ENCODE measurements at regions not wholly inside any gene's neighbourhood (a gene's known extent, or its start where the extent isn't known, plus 50 kb on each side); places are given as distances from the start of the nearest gene placed in this dataset.
A peak's percentile ranks its signal among the peaks of the same experiment; 100 is the strongest.

DNA sequence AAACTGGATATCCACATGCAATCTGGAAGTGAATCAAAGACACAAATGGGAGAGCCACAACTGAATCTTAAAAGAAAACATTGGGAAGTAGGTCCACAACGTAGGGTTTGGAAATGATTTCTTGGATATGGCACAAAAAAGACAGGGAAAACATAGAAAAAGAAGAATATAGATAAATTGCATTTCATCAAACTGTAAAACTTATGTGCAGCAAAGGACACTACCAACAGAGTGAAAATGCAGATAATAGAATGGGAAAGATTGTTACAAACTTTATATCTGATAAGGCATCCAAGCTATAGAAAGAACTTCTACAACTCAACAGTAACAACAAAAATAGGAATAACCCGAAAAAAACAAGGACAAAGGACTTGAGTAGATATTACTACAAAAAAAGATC is 89.6 kb downstream of the ZNF280B start:
- no peak for DNase-seq (ENCODE audit: low spot score)

DNA sequence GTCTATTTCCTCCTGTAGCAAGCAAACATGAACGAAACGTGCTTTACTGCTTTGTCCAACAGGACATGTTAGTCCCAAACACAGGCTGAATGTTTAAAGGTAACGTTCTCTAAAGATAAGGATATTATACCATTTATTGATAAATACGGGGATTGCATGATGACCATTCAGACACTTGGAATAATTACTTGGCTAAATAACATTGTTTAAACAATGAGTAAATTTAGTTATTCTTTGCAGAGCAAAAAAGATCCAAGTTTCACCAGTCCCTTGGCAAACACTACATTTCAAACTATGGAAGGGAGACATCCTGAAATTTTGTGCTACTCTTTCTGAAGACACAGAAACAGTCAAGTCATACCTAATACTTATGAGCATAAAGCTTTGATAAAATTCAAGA is 88.0 kb downstream of the ZNF280B start:
- DNase-seq (ENCODE audit: low spot score), result no peak

DNA sequence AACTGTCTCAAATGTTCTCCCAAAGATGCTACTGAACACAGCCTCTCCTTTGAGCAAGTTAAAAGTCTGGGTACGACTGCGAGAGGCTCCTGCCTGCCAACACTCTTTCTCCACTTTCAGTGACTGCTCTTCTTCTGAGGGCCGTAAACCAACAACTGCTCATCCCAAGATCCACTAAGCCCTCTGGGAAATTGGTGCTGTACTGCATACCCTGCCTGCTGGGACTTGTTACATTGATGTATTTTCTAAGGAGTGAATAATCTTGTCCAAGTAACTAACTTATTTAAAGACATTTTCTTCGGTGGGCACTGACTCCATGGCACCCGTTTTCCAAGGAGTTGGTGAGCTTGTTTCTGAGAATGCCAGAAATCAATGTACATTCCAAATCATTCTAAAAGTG is 87.2 kb downstream of the ZNF280B start:
- DNase-seq (ENCODE audit: low spot score), result no peak

DNA sequence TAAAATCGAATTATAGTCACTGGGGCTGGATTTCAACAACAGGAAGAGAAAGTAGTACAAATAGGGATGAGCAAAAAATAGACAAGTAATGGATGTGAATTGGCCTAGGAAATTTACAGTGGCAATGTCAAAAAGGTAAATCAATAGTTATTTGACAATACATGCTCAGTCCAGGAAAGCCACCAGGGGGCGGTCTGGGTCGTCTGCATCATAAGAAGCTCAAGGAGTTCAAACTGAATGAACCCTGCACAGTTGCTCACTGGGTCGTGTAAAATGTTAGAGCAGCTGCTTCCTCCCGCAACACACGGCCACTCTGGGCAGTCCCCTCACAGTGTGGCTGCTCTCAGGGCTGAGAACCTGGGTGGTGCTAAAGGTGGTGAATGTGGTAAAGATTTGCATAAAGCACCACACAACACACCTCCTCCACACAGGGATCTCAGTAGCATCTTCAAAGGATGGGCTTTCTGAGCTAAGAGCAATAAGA is 85.9 kb downstream of the ZNF280B start:
- DNase-seq (ENCODE audit: low spot score), result peak; percentile 90

DNA sequence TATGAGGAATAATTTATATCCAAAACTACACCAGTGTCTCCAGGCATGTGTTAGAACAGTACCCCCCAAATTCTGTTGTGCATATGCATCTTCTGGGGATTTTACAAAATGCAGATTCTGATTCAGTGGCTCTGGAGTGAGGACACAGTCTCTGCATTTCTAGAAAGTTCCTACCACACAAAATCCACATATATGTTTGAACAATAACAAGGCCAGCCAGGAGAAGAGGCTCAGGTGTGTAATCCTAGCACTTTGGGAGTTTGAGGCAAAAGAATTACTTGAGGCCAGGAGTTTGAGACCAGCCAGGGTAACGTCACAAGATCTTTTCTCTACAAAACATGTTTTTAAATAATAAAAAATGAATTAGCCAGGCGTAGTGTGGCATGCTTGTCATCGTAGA is 84.9 kb downstream of the ZNF280B start:
- no peak for DNase-seq (ENCODE audit: low spot score)

DNA sequence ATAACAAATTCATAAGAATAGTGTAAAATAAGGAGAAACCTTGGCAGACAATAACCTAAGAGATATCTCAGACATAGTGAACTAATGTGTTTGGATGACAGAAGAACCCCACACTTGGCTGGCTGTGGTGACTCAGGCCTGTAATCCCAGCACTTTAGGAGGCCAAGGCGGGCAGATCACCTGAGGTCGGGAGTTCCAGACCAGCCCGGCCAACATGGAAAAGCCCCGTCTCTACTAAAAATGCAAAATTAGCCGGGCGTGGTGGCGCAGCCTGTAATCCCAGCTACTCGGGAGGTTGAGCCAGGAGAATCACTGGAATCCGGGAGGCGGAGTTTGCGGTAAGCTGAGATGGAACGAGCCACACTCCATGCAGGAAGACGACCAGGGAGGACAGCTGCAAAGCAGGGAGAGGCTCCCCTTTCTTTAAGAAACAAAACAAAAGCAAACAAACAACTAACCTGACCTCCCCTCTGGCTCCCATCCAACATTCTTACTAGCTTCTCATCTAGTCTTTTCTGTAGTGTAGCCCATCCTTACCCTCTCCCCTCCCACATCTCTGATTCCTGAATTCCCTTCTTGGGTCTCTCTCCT is 84.2 kb downstream of the ZNF280B start:
- DNase-seq (ENCODE audit: low spot score), result no peak

DNA sequence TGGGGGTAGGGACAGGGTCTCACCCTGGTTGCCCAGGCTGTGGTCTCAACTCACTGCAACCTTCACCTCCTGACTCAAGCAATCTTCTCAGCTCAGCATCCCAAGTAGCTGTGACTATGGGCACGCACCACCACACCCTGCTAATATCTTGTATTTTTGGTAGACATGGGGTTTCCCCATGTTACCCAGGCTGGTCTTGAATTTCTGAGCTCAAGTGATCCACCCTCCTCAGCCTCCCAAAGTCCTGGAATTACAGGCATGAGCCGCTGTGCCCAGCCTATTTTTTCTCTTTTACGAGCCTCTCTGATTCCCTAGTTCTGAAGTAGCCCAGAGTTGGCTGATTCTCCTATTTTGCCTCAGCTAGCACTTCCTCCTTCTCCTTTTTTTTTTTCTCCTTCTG is 83.6 kb downstream of the ZNF280B start:
- no peak for DNase-seq (ENCODE audit: low spot score)

DNA sequence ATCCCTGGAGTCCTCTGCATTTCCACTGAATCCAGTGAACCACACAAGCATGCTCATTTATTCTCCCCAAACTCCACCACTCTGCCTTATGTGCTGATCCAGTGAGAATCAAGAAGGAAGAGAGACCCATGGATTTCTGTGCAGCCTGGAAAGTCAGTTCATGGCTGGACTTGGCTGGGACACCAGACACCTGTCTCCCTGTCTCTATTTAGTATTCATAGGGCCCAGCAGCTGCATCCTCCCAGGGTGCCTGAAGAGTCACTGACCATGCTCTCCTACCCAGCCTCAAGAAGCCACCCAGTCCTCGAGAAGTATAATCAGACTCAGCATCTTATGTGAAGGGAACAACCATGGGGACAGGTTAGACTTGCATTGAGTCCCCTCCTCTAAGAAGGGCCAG is 83.2 kb downstream of the ZNF280B start:
- no peak for DNase-seq (ENCODE audit: low spot score)

DNA sequence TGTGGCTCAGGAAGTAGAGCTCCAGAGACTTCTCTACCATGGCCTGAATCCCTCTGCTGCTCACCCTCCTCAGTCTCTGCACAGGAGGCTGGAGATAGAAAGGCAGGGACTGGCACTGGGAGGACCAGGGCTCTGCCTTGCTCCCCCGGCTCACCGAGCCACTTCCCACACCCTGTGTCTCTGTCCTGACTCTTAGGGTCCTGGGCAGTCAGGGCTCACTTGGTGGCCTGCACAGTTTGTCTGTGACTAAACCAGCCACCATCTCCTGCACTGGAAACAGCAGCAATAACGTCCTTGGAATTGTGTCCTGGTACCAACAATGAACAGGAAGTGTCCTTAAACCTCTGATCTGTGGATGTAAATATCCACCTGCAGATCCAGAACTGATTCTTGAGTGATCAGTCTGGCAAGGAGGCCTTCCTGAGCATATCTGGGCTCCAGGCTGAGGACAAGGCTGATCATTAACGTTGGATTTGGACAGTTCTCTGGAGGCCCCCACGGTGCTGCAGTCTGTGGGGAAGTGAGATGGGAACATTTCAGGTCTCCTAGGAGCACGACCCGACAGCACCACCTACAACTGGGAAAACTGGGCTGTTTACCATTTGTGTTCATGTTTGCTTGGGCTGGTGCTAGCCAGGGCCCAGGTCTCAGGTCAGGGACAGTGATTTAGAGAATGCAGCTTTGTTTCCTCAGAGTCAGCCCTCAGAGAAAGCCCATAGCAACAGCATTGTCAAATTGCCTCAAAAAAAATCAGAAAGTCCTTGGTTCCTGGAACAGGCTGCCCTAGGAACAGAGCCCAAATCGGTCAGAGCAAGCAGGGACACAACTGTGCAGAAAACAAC is 82.5 kb downstream of the ZNF280B start:
- no peak for DNase-seq (ENCODE audit: low spot score)

DNA sequence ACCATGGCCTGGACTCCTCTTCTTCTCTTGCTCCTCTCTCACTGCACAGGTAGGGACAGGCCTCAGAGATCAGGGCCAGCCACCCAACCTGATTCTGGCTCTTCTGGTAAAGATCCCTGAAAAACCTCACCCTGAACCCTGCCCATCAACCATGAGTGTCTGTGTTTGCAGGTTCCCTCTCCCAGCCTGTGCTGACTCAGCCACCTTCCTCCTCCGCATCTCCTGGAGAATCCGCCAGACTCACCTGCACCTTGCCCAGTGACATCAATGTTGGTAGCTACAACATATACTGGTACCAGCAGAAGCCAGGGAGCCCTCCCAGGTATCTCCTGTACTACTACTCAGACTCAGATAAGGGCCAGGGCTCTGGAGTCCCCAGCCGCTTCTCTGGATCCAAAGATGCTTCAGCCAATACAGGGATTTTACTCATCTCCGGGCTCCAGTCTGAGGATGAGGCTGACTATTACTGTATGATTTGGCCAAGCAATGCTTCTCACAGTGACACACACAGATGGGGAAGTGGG is 80.9 kb downstream of the ZNF280B start:
- DNase-seq (ENCODE audit: low spot score), result no peak

DNA sequence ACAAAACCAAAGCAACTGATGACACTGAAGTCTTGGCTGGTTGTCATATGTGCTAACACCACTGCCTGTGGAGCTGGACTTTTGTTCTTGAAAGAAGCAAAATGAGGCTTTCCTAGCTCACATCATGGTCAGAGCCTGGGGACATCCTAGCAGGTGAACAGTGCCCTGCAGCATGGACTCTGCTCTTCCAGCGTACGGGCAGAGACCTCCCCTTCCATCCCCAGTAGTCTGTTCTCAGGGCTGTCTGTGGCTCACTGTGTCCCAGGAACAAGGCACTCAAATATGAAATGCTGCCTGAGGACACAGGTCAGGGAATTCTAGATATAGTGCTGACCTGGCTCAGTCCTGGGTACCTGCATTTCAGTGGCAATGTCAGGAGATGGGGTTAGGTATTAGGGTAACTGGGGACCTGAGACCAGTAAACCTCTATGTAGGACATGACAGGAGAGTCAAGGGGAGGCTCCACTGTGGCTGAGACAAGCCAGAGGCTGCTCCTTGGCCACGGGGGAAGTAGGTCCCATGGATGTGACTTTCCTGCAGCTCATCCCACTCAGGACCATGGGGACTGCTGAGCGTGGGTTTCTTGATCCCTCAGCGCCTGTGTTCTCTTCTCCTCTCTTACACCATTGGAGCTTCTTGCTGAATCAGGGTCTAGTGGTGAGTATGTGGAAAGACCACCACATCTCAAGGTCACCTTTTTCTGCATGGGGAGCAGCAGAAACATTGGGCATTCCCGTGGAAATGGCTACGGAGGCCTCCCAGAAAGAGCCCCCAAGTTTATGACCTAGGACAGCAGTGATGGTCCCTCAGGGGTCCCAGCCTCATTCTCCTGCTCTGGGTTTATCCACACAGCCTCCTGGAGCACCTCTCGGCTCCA is 80.1 kb downstream of the ZNF280B start:
- DNase-seq (ENCODE audit: low spot score), result no peak

DNA sequence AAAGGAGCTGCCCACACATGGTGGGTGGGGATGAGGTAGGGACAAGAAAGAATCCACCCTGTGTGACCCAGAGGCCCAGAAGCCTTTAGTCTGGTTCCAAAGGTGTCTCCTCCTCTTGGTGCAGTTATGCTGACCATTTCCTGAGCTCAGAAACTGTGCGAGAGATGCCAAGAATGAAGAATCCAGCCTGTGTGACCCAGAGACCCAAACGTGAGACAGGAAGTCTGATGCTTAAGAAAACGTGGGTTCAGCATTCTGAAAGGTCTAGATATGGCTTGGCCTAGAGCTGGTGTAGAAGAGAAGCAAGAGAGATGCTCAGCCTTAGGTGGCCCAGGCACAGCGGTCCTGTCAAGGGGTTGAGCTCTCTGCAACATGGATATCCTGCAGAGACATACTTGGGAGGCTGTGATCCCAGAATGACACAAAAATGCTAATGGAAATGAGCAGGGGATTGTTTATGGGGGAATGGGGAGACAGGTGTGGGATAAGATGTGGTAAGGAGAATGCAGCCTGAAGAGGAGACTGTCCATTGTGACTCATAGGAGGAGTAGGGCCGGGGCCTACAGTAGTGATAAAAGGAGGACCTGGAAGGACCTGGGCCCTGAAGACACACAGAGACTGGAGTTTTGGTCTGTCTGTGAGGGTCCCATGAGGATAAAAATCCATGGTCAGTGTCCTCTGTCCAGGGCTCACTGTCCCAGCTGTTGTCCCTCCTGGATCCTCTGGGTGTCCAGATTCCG is 79.0 kb downstream of the ZNF280B start:
- no peak for DNase-seq (ENCODE audit: low spot score)

DNA sequence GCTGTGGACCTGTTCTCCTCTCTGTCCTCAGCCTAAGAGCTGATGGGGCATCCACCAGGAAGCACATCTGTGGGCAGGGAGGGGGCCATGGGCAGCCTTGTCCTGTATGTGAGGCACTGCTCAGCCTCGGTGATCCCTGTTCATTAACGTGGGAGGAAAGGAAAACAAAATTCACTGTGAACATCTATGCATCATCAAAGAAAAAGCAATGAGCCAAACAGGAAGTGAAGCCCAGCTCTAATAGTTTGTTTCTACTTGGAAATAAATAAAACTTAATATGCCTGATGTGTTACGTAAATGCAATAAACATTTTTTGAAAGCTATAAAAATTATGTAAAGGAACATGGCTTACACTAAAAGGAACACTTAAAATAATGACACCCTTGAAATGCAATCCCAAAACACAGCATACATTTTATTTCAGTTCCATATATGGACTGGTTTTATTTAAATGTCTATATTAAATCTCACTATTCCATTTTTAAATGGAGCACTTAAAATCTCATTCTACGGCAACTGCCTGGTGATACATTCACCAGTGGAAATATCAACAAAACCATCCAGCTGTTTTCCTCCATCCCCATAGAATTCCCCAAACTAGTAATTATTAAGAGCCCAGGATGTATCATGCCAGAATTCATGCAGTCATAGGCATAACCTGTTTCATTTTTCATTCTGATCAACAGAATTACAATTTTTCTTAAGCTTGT is 78.3 kb downstream of the ZNF280B start:
- DNase-seq (ENCODE audit: low spot score), result no peak

DNA sequence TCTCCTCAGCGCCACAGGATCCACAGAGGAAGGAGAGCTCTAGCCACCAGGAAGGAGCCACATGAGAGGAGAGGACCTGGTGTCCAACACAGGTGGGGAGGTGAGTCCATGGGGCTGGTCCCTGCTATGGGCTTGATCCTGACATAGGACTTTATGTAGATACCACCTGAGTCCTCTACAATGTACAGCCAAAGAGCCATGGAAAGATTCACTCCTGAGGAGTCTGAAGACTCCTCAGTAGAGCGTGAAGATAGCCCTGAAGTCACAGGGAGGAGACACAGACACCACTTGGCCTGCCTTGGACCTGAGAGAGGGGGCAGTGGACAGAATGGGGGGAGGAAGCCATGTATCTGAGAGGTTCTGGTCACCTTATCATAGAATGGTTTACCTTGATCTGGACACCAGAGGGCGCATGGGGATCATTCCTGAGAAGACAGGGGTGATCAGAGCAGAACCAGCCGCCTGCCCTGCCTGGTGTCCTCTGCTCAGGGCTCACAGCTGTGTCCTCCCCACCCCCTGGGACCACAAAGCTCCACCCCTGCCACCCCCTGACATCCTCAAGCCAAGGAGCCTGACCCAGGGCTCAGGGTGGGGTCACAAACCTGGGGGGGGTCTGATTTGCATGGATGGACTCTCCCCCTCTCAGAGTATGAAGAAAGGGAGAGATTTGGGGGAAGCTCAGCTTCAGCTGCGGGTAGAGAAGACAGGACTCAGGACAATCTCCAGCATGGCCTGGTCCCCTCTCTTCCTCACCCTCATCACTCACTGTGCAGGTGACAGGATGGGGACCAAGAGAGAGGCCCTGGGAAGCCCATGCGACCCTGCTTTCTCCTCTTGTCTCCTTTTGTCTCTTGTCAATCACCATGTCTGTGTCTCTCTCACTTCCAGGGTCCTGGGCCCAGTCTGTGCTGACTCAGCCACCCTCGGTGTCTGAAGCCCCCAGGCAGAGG is 77.0 kb downstream of the ZNF280B start:
- peak; percentile 83 for DNase-seq (ENCODE audit: low spot score)

DNA sequence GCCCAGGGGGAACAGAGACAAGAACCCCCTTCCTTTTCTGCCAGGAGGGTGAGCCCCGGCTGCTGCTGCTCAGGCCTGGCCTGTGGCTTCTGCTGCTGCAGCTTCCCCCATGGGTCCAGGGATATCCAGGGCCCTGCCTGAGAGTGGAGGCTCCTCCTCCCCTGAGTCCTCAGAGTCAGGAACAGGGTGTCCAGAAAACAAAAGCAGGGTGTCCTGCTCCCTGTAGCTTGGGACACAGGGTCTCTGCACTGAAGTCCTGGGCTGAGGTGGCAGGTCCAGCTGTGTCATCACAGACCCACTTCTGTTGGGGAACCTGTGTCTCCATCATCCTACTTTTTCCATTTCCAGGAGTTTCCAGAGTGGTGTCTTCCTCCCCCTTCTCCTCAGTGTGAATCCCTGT is 76.1 kb downstream of the ZNF280B start:
- no peak for DNase-seq (ENCODE audit: low spot score)

DNA sequence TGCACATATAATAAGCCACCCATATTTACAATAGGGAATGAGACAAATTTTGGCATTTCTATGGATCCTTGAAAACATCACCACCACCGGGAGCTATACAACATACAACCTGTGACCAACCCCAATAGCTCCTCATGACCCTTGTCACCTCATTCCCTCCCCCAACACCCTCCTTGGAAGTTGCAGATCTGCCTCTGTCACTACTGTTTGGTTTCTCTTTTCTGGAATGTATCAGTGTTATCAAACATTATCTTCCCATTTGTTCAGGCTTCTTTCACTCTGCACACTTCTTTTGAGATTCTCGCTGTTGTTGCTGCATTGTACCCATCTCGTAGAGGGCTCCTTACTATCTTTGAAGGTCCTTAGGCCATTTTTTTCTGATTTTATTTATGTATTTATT is 75.6 kb downstream of the ZNF280B start:
- DNase-seq (ENCODE audit: low spot score), result no peak

DNA sequence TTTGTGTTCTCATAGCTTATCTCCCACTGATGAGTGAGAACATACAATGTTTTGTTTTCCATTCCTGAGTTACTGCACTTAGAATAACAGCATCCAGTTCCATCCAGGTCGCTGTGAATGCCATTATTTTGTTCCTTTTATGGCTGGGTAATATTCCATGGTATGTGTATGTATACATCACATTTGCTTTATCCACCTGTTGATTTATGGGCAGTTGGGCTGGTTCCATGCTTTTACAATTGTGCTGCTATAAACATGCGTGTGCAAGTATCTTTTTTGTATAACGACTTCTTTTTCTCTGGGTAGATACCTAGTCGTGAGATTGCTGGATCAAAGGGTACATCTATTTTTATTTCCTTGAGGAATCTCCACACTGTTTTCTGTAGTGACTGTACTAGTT is 74.8 kb downstream of the ZNF280B start:
- DNase-seq (ENCODE audit: low spot score), result no peak
